Activated CD4-positive, alpha-beta T cell treated with anti-CD3 and anti-CD28 coated beads, Interleukin-2, amount 10 ng/mL, durations not matched to agents 7 days and 5 days (primary cell): ENCODE measurements at regions not wholly inside any gene's neighbourhood (a gene's known extent, or its start where the extent isn't known, plus 50 kb on each side); places are given as distances from the start of the nearest gene placed in this dataset.

ENCODE experiments used
- CTCF ChIA-PET: fragments of 350-600 bp; sonication (Branson Sonifier 250); formaldehyde crosslinking; loops from one replicate; lab custom pipeline; 2021; ENCODE audit warnings: antibody characterized with exemption; lab: Charles Lee
- POLR2A ChIA-PET: fragments of 350-600 bp; sonication (Branson Sonifier 250); formaldehyde crosslinking; loops from one replicate; lab custom pipeline; 2021; ENCODE audit warnings: antibody characterized with exemption; lab: Charles Lee
- DNase-seq: peaks from one replicate; pipeline ENCODE4 v3.0.0-alpha.2; 2020
- H3K27ac Mint-ChIP-seq: one replicate; pipeline ENCODE4 v1.8.0; 2021; ENCODE audit warnings: mild to moderate bottlenecking, moderate library complexity, mixed read lengths
- H3K27me3 Mint-ChIP-seq: one replicate; pipeline ENCODE4 v1.8.0; 2021; ENCODE audit warnings: mixed read lengths
- H3K36me3 Mint-ChIP-seq: one replicate; pipeline ENCODE4 v1.8.0; 2021; ENCODE audit warnings: low read depth, mixed read lengths
- H3K4me1 Mint-ChIP-seq: one replicate; pipeline ENCODE4 v1.8.0; 2021; ENCODE audit warnings: mixed read lengths
- H3K4me3 Mint-ChIP-seq: one replicate; pipeline ENCODE4 v1.8.0; 2021; ENCODE audit warnings: mild to moderate bottlenecking, moderate library complexity, mixed read lengths
- H3K9me3 Mint-ChIP-seq: one replicate; pipeline ENCODE4 v1.8.0; 2021; ENCODE audit warnings: mixed read lengths

DNA sequence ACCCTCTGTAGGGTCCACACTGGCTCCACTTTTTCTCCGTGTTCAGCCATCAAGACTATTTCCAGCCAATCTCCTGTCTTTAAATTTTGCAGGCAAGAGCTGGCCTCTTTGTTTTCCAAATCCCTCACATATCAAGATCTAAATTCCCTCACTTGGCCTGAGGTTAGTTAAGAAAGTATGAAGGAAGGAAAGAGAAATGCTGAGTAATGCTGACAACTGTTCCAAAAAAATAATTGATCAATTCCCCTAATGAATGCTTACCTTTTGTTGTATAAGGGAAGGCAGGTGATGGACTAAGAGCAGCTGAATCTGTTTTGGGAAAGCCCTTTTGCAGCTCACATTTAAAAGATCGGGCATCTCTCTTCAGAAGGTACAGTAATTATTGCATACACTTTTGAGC is 105.1 kb upstream of the KCNJ16 start:
- no peaks in the 10 kb centered on the region for H3K4me1 Mint-ChIP-seq
- H3K9me3 Mint-ChIP-seq = no peaks in the 10 kb centered on the region
- ChIA-PET CTCF (no interaction called here), POLR2A (no interaction called here)
- no peak overlapping the region for H3K4me3 Mint-ChIP-seq
- DNase-seq = no peak
- H3K27ac Mint-ChIP-seq = no peak overlapping the region
- H3K36me3 Mint-ChIP-seq = no peaks in the 10 kb centered on the region
- H3K27me3 Mint-ChIP-seq = peaks cover 2% of the 10 kb centered on the region

DNA sequence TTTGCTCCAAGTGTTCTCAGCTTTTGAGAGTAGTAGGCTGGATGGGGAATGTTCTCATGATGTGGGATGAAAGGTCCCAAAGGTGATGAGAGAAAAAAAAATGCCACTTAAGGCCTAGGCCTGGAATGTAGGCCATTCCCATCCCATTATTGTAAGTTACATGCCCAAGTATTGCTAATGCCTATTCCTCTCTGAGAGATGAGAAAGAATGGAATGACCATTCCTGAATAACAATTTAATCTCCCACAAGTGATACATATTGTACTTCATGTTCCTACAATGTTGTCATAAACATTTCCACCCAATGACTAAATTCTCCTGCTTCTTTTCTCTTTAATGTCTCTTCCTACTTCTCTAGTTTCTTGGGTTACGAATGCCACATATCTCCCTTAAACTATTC is 102.8 kb upstream of the KCNJ16 start:
- ChIA-PET CTCF (no interaction called here), POLR2A (no interaction called here)
- no peaks in the 10 kb centered on the region for H3K9me3 Mint-ChIP-seq
- DNase-seq = no peak
- H3K4me1 Mint-ChIP-seq = no peaks in the 10 kb centered on the region
- no peak overlapping the region for H3K27ac Mint-ChIP-seq
- H3K27me3 Mint-ChIP-seq = no peaks in the 10 kb centered on the region
- no peaks in the 10 kb centered on the region for H3K36me3 Mint-ChIP-seq
- H3K4me3 Mint-ChIP-seq = no peak overlapping the region

GRCh38 chr17:69975808-69976207 is 99.2 kb upstream of the KCNJ16 start:
- Mint-ChIP-seq H3K27me3 (no peaks in the 10 kb centered on the region), H3K4me3 (no peak overlapping the region), H3K4me1 (no peaks in the 10 kb centered on the region), H3K27ac (no peak overlapping the region), H3K9me3 (no peaks in the 10 kb centered on the region), H3K36me3 (no peaks in the 10 kb centered on the region)
- ChIA-PET POLR2A (no interaction called here), CTCF (no interaction called here)
- DNase-seq = no peak

GRCh38 chr17:69978056-69978646 is 96.9 kb upstream of the KCNJ16 start:
- CTCF ChIA-PET = no interaction called here
- POLR2A ChIA-PET = no interaction called here

GRCh38 chr17:69981441-69981840 is 93.6 kb upstream of the KCNJ16 start:
- Mint-ChIP-seq H3K4me3 (no peak overlapping the region), H3K36me3 (no peaks in the 10 kb centered on the region), H3K27ac (no peak overlapping the region), H3K27me3 (no peaks in the 10 kb centered on the region), H3K4me1 (no peaks in the 10 kb centered on the region), H3K9me3 (no peaks in the 10 kb centered on the region)
- ChIA-PET POLR2A (no interaction called here), CTCF (no interaction called here)
- DNase-seq = no peak

More at GRCh38 chr17:69978056-69978646, 96.9 kb upstream of the KCNJ16 start:
- H3K9me3 Mint-ChIP-seq = no peaks in the 10 kb centered on the region
- no peaks in the 10 kb centered on the region for H3K36me3 Mint-ChIP-seq
- H3K4me1 Mint-ChIP-seq = no peaks in the 10 kb centered on the region
- no peaks in the 10 kb centered on the region for H3K27me3 Mint-ChIP-seq
- H3K4me3 Mint-ChIP-seq = no peak overlapping the region
- no peak overlapping the region for H3K27ac Mint-ChIP-seq
- DNase-seq = no peak

GRCh38 chr17:69995476-69995875 is 79.5 kb upstream of the KCNJ16 start:
- H3K9me3 Mint-ChIP-seq = no peaks in the 10 kb centered on the region
- H3K27me3 Mint-ChIP-seq = no peaks in the 10 kb centered on the region

GRCh38 chr17:69997332-69997731 is 77.7 kb upstream of the KCNJ16 start:
- ChIA-PET CTCF (no interaction called here), POLR2A (no interaction called here)
- Mint-ChIP-seq H3K36me3 (no peaks in the 10 kb centered on the region), H3K4me1 (no peaks in the 10 kb centered on the region), H3K4me3 (no peak overlapping the region), H3K9me3 (no peaks in the 10 kb centered on the region), H3K27ac (no peak overlapping the region), H3K27me3 (no peaks in the 10 kb centered on the region)
- no peak for DNase-seq

More at GRCh38 chr17:69995476-69995875, 79.5 kb upstream of the KCNJ16 start:
- Mint-ChIP-seq H3K27ac (no peak overlapping the region), H3K36me3 (no peaks in the 10 kb centered on the region), H3K4me3 (no peak overlapping the region), H3K4me1 (no peaks in the 10 kb centered on the region)
- no peak for DNase-seq
- POLR2A ChIA-PET = no interaction called here
- CTCF ChIA-PET = no interaction called here

GRCh38 chr17:69999253-69999652 is 75.8 kb upstream of the KCNJ16 start:
- CTCF ChIA-PET = no interaction called here
- Mint-ChIP-seq H3K4me3 (no peak overlapping the region), H3K4me1 (no peaks in the 10 kb centered on the region), H3K9me3 (no peaks in the 10 kb centered on the region), H3K27ac (no peak overlapping the region), H3K36me3 (no peaks in the 10 kb centered on the region), H3K27me3 (no peaks in the 10 kb centered on the region)
- DNase-seq = no peak
- POLR2A ChIA-PET = no interaction called here

- Mint-ChIP-seq H3K4me3 (no peak overlapping the region), H3K27ac (no peak overlapping the region), H3K9me3 (no peaks in the 10 kb centered on the region), H3K36me3 (no peaks in the 10 kb centered on the region), H3K27me3 (no peaks in the 10 kb centered on the region), H3K4me1 (no peaks in the 10 kb centered on the region)
- ChIA-PET POLR2A (no interaction called here), CTCF (no interaction called here)
- DNase-seq = no peak
Observed at GRCh38 chr17:70006159-70006558, 68.9 kb upstream of the KCNJ16 start.

DNA sequence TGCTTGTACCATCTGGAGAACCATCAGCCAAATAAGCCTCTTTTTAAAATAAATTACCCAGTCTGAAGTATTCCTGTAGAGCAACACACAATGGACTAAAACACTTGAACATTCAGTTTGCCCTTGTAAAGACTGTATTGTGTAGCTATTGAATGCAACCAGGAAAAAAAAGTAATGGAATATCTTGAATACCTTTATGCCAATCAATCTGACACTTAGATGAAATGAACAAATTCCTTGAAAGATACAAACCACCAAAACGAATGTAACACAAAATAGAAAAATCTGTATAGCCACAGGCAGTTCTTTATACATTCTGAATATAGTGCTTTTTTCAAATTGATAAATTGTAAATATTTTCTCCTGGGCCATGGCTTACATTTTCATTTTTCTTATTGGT is 63.3 kb upstream of the KCNJ16 start:
- H3K4me1 Mint-ChIP-seq = no peaks in the 10 kb centered on the region
- no peak overlapping the region for H3K4me3 Mint-ChIP-seq
- ChIA-PET CTCF (no interaction called here), POLR2A (no interaction called here)
- no peak for DNase-seq
- no peak overlapping the region for H3K27ac Mint-ChIP-seq
- peaks cover 1% of the 10 kb centered on the region for H3K27me3 Mint-ChIP-seq
- H3K36me3 Mint-ChIP-seq = no peaks in the 10 kb centered on the region
- H3K9me3 Mint-ChIP-seq = no peaks in the 10 kb centered on the region

DNA sequence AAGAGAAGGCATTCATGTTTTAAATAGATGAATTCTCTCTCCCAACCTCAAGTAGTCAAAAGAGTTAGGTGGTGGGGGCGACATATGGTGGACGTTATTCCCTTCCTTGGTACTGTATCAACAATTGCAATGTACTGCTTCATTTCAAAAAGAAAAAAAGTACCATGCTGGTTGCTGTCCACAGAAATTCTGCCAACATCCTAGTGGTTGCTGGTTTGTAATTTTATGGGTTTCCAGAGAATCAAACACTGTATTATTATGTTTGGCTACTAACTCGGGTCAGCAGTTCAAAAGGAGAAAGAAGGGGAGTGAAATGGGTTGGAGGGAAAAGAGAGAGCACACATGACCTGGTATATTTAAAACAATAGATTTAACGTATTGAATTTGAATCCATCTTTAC is 61.1 kb upstream of the KCNJ16 start:
- H3K36me3 Mint-ChIP-seq = no peaks in the 10 kb centered on the region
- ChIA-PET POLR2A (no interaction called here), CTCF (no interaction called here)
- H3K27me3 Mint-ChIP-seq = peaks cover 1% of the 10 kb centered on the region
- DNase-seq = no peak
- no peaks in the 10 kb centered on the region for H3K4me1 Mint-ChIP-seq
- no peaks in the 10 kb centered on the region for H3K9me3 Mint-ChIP-seq
- no peak overlapping the region for H3K4me3 Mint-ChIP-seq
- H3K27ac Mint-ChIP-seq = no peak overlapping the region

- no peaks in the 10 kb centered on the region for H3K36me3 Mint-ChIP-seq
- H3K9me3 Mint-ChIP-seq = no peaks in the 10 kb centered on the region
- H3K4me1 Mint-ChIP-seq = no peaks in the 10 kb centered on the region
- POLR2A ChIA-PET = no interaction called here
- DNase-seq = no peak
- H3K27me3 Mint-ChIP-seq = peaks cover 1% of the 10 kb centered on the region
- H3K4me3 Mint-ChIP-seq = no peak overlapping the region
- CTCF ChIA-PET = no interaction called here
- H3K27ac Mint-ChIP-seq = no peak overlapping the region
Observed at GRCh38 chr17:70017112-70017511, 57.9 kb upstream of the KCNJ16 start.

GRCh38 chr17:70017941-70018340 is 57.1 kb upstream of the KCNJ16 start:
- peaks cover 1% of the 10 kb centered on the region for H3K27me3 Mint-ChIP-seq
- no peak overlapping the region for H3K27ac Mint-ChIP-seq
- ChIA-PET CTCF (no interaction called here), POLR2A (no interaction called here)
- no peaks in the 10 kb centered on the region for H3K36me3 Mint-ChIP-seq
- no peak overlapping the region for H3K4me3 Mint-ChIP-seq
- H3K9me3 Mint-ChIP-seq = no peaks in the 10 kb centered on the region
- DNase-seq = no peak
- no peaks in the 10 kb centered on the region for H3K4me1 Mint-ChIP-seq

DNA sequence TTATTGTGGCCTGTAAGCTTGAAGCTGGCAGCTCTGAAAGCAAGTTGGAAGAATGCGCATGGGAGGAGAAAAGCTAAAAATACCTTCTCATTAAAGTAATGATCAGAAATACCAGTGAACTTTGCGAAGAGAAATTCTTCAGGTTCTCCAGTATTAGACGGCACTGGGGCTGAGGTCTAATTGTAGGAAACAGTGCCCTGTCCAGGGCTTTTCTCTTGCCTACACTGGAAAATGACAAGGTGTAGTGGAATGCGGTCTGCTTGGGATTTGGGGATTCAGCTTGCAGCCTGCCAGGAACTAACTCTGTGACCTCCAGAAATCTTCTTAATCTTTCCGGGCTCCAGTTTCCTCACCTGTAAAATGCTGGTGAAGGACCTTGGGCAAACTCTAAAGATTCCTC is 53.3 kb upstream of the KCNJ16 start:
- Mint-ChIP-seq H3K36me3 (no peaks in the 10 kb centered on the region), H3K9me3 (peaks cover 3% of the 10 kb centered on the region), H3K27ac (no peak overlapping the region), H3K27me3 (peaks cover 2% of the 10 kb centered on the region), H3K4me3 (no peak overlapping the region), H3K4me1 (no peaks in the 10 kb centered on the region)
- ChIA-PET POLR2A (no interaction called here), CTCF (no interaction called here)
- DNase-seq = no peak
